ENCODE measurements at regions not wholly inside any gene's neighbourhood (a gene's known extent, or its start where the extent isn't known, plus 50 kb on each side); places are given as distances from the start of the nearest gene placed in this dataset.

DNA sequence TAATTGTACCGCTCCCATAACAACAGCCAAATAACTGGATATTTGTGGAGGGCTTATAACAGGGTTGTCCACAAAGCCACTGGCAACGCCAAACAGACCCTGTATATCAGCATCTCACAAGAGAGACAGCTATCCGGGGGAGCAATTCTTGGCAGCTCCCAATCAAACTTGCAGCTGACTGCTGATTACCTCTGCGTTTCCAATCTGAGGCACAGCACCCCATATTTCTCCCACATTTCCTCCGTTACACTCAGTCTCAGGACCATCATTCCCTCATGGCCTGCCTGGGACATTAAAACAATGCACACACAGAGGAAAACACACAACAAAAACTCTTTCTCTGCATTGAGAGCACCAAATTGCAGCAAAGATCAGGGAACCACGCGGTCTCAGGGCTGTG lies 67.8 kb upstream of the SDK1 start:
- Histone ChIP-seq H3K27me3 (ENCODE audit: insufficient read depth, low read length) (no peaks in the 10 kb centered on the region), H3K27ac (ENCODE audit: low read depth, low read length) (no peak overlapping the region), H3K36me3 (ENCODE audit: insufficient read depth, low read length) (no peaks in the 10 kb centered on the region), H3K4me1 (ENCODE audit: insufficient read depth, low read length) (no peaks in the 10 kb centered on the region), H3K9me3 (ENCODE audit: control insufficient read depth in 1 of 2, low read length in 2 of 2) (no peaks in the 10 kb centered on the region), H3K4me3 (ENCODE audit: low read length in 2 of 2) (no peak overlapping the region)
- intact Hi-C loops (cut with micrococcal nuclease) = no loop called here
- CTCF ChIA-PET (ENCODE audit: partially characterized antibody) = no interaction called here
- POLR2A ChIA-PET (ENCODE audit: partially characterized antibody) = no interaction called here
- no peak for DNase-seq
- Mint-ChIP-seq H3K4me3 (no peak overlapping the region), H3K36me3 (peaks cover 0 to 10% of the 10 kb centered on the region in 2 donors), H3K27ac (no peak overlapping the region), H3K27me3 (peaks cover 10 to 12% of the 10 kb centered on the region in 2 donors), H3K4me1 (peaks cover 0 to 10% (median 6%) of the 10 kb centered on the region in 4 donors), H3K9me3 (peaks cover 4 to 23% (median 19%) of the 10 kb centered on the region in 8 donors)

DNA sequence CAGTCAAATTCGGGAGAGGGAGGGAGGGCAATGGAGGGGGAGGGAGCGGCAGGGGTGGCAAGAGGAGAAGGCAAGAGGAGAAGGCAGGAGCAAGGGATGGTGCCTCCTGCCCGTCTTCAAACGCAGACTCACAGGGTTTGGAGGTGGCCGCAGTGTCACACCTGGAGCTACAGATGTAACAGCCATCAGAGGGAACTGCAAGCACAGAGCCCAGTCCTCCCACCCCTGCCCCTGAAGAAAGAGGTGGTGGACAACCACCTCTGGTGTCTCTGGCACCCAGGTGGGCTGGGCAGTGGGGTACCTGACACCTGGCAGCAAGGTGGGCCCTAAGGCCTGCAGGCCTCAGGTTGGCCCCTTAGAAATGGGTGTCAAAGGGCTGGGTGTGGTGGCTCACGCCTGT lies 67.0 kb upstream of the SDK1 start:
- POLR2A ChIA-PET (ENCODE audit: partially characterized antibody) = no interaction called here

DNA sequence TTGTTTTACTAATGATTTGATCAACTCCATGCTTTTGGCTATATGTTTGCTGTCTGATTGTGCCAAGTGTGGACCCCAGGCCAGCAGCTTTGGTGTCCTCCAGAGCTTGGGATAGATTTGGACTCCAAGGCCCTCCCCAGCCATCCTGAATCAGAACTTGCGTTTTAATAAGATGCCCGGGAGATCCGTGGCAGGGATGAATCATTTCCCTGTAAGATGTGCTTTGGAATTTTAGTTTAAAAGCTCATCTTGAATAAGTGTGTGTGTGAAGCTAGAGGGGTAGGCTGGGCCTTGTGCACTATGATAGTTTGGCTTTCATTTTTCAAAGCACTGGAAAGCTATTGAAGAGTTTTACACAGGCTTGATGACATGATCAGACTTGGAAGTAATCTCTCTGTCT lies 66.2 kb upstream of the SDK1 start:
- Mint-ChIP-seq H3K4me1 (no peaks in the 10 kb centered on the region), H3K27ac (no peak overlapping the region), H3K36me3 (peaks cover 0 to 10% of the 10 kb centered on the region in 2 donors), H3K4me3 (no peak overlapping the region), H3K27me3 (peaks cover 10 to 12% of the 10 kb centered on the region in 2 donors), H3K9me3 (peaks cover 4 to 23% (median 19%) of the 10 kb centered on the region in 8 donors)
- H3K27ac ChIP-seq (ENCODE audit: low read depth, low read length) = no peak overlapping the region
- no peak for DNase-seq
- no peaks in the 10 kb centered on the region for H3K36me3 ChIP-seq (ENCODE audit: insufficient read depth, low read length)
- CTCF ChIA-PET (ENCODE audit: partially characterized antibody) = no interaction called here
- no peaks in the 10 kb centered on the region for H3K4me1 ChIP-seq (ENCODE audit: insufficient read depth, low read length)
- H3K27me3 ChIP-seq (ENCODE audit: insufficient read depth, low read length) = no peaks in the 10 kb centered on the region
- H3K9me3 ChIP-seq (ENCODE audit: control insufficient read depth in 1 of 2, low read length in 2 of 2) = no peaks in the 10 kb centered on the region
- H3K4me3 ChIP-seq (ENCODE audit: low read length in 2 of 2) = no peak overlapping the region
- POLR2A ChIA-PET (ENCODE audit: partially characterized antibody) = no interaction called here
- intact Hi-C loops (cut with micrococcal nuclease) = no loop called here

More for the DNA sequence above, 67.0 kb upstream of the SDK1 start:
- Histone ChIP-seq H3K27ac (ENCODE audit: low read depth, low read length) (no peak overlapping the region), H3K27me3 (ENCODE audit: insufficient read depth, low read length) (no peaks in the 10 kb centered on the region), H3K9me3 (ENCODE audit: control insufficient read depth in 1 of 2, low read length in 2 of 2) (no peaks in the 10 kb centered on the region), H3K36me3 (ENCODE audit: insufficient read depth, low read length) (no peaks in the 10 kb centered on the region), H3K4me3 (ENCODE audit: low read length in 2 of 2) (no peak overlapping the region), H3K4me1 (ENCODE audit: insufficient read depth, low read length) (no peaks in the 10 kb centered on the region)
- intact Hi-C loops (cut with micrococcal nuclease) = no loop called here
- DNase-seq = no peak
- Mint-ChIP-seq H3K4me3 (no peak overlapping the region), H3K9me3 (peaks cover 4 to 23% (median 19%) of the 10 kb centered on the region in 8 donors), H3K27me3 (peaks cover 10 to 12% of the 10 kb centered on the region in 2 donors), H3K27ac (no peak overlapping the region), H3K4me1 (peaks cover 0 to 5% (median 3%) of the 10 kb centered on the region in 4 donors), H3K36me3 (peaks cover 0 to 10% of the 10 kb centered on the region in 2 donors)
- CTCF ChIA-PET (ENCODE audit: partially characterized antibody) = no interaction called here

DNA sequence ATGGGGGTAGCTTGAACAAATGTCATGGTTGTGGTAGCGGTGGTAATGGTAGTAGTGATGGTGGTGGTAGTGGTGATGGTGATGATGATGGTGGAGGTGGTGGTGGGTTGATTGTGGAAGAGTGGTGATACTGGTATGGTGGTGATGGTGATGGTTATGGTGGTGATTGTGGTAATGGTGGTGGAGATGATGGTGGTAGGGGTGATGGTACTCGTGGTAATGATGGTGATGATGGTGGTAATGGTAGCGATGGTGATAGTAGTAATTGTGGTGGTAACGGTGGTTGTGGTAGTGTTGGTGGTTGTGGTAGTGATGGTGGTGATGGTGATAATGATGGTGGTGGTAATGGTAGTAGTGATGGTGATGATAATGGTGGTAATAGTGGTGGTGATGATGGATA lies 65.7 kb upstream of the SDK1 start:
- intact Hi-C loops (cut with micrococcal nuclease) = no loop called here
- CTCF ChIA-PET (ENCODE audit: partially characterized antibody) = no interaction called here
- no peak for DNase-seq

DNA sequence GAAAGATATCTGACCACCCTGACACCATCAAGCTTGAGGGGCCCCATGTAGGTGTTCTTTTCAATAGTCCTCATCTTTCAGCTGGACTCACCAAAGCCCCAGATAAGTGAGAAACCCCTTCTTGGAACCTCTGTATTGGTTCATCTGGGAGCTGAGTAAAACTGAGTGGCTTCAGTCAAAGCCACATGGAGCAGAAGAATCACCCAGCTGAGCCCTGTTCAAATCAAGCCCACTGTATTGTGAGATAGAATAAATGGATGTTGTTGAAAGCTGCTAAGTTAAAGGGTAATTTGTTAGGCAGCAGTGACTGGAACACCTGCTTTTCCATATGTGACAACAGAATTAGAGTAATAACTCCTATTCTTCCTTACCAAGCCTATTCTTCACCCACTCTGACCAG lies 64.8 kb upstream of the SDK1 start:
- Histone ChIP-seq H3K4me1 (ENCODE audit: insufficient read depth, low read length) (no peaks in the 10 kb centered on the region), H3K36me3 (ENCODE audit: insufficient read depth, low read length) (no peaks in the 10 kb centered on the region), H3K27me3 (ENCODE audit: insufficient read depth, low read length) (no peaks in the 10 kb centered on the region), H3K27ac (ENCODE audit: low read depth, low read length) (no peak overlapping the region), H3K4me3 (ENCODE audit: low read length in 2 of 2) (no peak overlapping the region), H3K9me3 (ENCODE audit: control insufficient read depth in 1 of 2, low read length in 2 of 2) (no peaks in the 10 kb centered on the region)
- Mint-ChIP-seq H3K4me3 (no peak overlapping the region), H3K4me1 (no peaks in the 10 kb centered on the region), H3K9me3 (peaks cover 4 to 23% (median 19%) of the 10 kb centered on the region in 8 donors), H3K36me3 (peaks cover 0 to 10% of the 10 kb centered on the region in 2 donors), H3K27me3 (peaks cover 8 to 17% of the 10 kb centered on the region in 2 donors), H3K27ac (no peak overlapping the region)
- intact Hi-C loops (cut with micrococcal nuclease) = no loop called here
- POLR2A ChIA-PET (ENCODE audit: partially characterized antibody) = no interaction called here
- CTCF ChIA-PET (ENCODE audit: partially characterized antibody) = no interaction called here
- DNase-seq = no peak

More for the DNA sequence above, 65.7 kb upstream of the SDK1 start:
- no peak overlapping the region for H3K4me3 ChIP-seq (ENCODE audit: low read length in 2 of 2)
- no peak overlapping the region for H3K27ac ChIP-seq (ENCODE audit: low read depth, low read length)
- no peaks in the 10 kb centered on the region for H3K9me3 ChIP-seq (ENCODE audit: control insufficient read depth in 1 of 2, low read length in 2 of 2)
- peak overlapping the region in 2 of 8 donors; percentile 1 to 8 for H3K4me3 Mint-ChIP-seq
- H3K27me3 Mint-ChIP-seq = peaks cover 10 to 12% of the 10 kb centered on the region in 2 donors
- peaks cover 0 to 10% of the 10 kb centered on the region in 2 donors for H3K36me3 Mint-ChIP-seq
- no peaks in the 10 kb centered on the region for H3K36me3 ChIP-seq (ENCODE audit: insufficient read depth, low read length)
- H3K27me3 ChIP-seq (ENCODE audit: insufficient read depth, low read length) = no peaks in the 10 kb centered on the region
- POLR2A ChIA-PET (ENCODE audit: partially characterized antibody) = no interaction called here
- H3K27ac Mint-ChIP-seq = no peak overlapping the region
- H3K4me1 Mint-ChIP-seq = no peaks in the 10 kb centered on the region
- H3K4me1 ChIP-seq (ENCODE audit: insufficient read depth, low read length) = no peaks in the 10 kb centered on the region
- H3K9me3 Mint-ChIP-seq = peaks cover 4 to 23% (median 19%) of the 10 kb centered on the region in 8 donors

DNA sequence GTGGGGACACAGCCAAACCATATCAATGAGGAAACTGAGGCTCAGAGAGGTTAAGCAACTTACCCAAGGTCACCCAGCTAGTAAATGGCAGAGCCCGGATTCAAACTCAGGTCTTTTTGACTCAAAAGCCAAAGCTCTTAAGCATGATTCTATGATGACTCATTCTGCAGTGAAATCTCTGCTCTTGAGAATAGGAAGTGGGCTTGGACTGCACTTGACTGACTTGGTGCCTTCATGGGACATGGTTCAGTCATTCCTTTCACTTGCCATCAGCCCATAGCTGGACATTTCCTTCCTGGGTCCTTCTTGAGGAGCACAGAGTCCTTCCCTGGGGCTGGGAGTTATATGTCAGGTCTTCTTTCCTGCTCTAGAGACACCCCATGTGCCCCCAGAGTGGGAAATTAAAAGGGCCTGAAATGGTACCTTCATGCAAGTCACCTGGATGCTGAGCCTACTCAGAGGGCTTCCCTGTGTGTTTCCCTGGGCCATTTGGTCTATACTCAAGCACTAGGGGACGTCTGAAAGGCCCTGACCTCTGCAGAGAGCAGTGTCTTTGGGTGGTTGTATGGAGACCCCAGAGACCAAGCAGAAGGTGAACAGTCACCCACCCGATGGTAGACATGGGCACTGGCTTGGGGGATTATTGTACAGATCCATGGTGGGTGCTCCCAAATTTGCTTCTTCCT lies 62.4 kb upstream of the SDK1 start:
- H3K36me3 Mint-ChIP-seq = peaks cover 0 to 10% of the 10 kb centered on the region in 2 donors
- no peak overlapping the region for H3K4me3 Mint-ChIP-seq
- Histone ChIP-seq H3K27me3 (ENCODE audit: insufficient read depth, low read length) (no peaks in the 10 kb centered on the region), H3K36me3 (ENCODE audit: insufficient read depth, low read length) (no peaks in the 10 kb centered on the region), H3K9me3 (ENCODE audit: control insufficient read depth in 1 of 2, low read length in 2 of 2) (no peaks in the 10 kb centered on the region), H3K4me3 (ENCODE audit: low read length in 2 of 2) (no peak overlapping the region), H3K4me1 (ENCODE audit: insufficient read depth, low read length) (no peaks in the 10 kb centered on the region), H3K27ac (ENCODE audit: low read depth, low read length) (no peak overlapping the region)
- H3K4me1 Mint-ChIP-seq = no peaks in the 10 kb centered on the region
- POLR2A ChIA-PET (ENCODE audit: partially characterized antibody) = no interaction called here
- DNase-seq = no peak
- CTCF ChIA-PET (ENCODE audit: partially characterized antibody) = no interaction called here
- intact Hi-C loops (cut with micrococcal nuclease) = no loop called here
- H3K27ac Mint-ChIP-seq = no peak overlapping the region
- H3K9me3 Mint-ChIP-seq = peaks cover 4 to 23% (median 19%) of the 10 kb centered on the region in 8 donors
- H3K27me3 Mint-ChIP-seq = peaks cover 8 to 24% of the 10 kb centered on the region in 2 donors

DNA sequence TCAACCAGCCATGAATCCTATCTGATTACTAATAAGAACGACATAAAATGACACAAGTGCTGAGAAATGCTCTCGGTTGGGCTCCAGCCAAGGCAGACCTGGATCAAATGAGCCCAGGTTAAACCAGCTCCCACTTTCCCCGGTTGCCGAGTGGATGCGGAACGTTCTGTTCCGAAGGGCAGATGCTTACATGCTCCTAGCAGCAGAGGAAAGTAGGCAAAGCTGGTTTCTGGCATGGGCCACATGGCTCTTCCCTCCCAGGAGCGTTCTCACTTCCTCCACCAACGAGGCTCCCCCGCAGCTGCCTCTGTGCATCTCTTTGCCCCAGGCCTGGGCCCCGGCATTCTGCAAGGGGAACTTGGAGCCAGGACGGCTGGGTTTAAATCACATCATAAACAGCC lies 61.8 kb upstream of the SDK1 start:
- POLR2A ChIA-PET (ENCODE audit: partially characterized antibody) = no interaction called here
- no peaks in the 10 kb centered on the region for H3K4me1 Mint-ChIP-seq
- intact Hi-C loops (cut with micrococcal nuclease) = no loop called here
- peaks cover 0 to 10% of the 10 kb centered on the region in 2 donors for H3K36me3 Mint-ChIP-seq
- H3K4me3 Mint-ChIP-seq = no peak overlapping the region
- Histone ChIP-seq H3K36me3 (ENCODE audit: insufficient read depth, low read length) (no peaks in the 10 kb centered on the region), H3K27ac (ENCODE audit: low read depth, low read length) (no peak overlapping the region), H3K4me1 (ENCODE audit: insufficient read depth, low read length) (no peaks in the 10 kb centered on the region), H3K9me3 (ENCODE audit: control insufficient read depth in 1 of 2, low read length in 2 of 2) (no peaks in the 10 kb centered on the region), H3K27me3 (ENCODE audit: insufficient read depth, low read length) (no peaks in the 10 kb centered on the region), H3K4me3 (ENCODE audit: low read length in 2 of 2) (no peak overlapping the region)
- H3K27ac Mint-ChIP-seq = peak overlapping the region in 1 of 7 donors; percentile 42
- CTCF ChIA-PET (ENCODE audit: partially characterized antibody) = no interaction called here
- no peak for DNase-seq
- H3K27me3 Mint-ChIP-seq = peaks cover 8 to 24% of the 10 kb centered on the region in 2 donors
- peaks cover 4 to 23% (median 19%) of the 10 kb centered on the region in 8 donors for H3K9me3 Mint-ChIP-seq
